Suprapubic skin (tissue), 4 donors: ENCODE measurements at regions not wholly inside any gene's neighbourhood (a gene's known extent, or its start where the extent isn't known, plus 50 kb on each side); places are given as distances from the start of the nearest gene placed in this dataset.

Experiments
- DNase-seq, 2 donors: peaks; one replicate each; pipeline ENCODE4 v3.0.0-alpha.2; 2019; ENCODE audit warnings: low spot score in 2 of 2
- H3K27ac ChIP-seq: fragments of 200-600 bp; sonication (generic); one replicate; pipeline ENCODE4 v1.5.1; 2019
- H3K27me3 ChIP-seq: fragments of 200-600 bp; sonication (generic); one replicate; pipeline ENCODE4 v1.5.1; 2019
- H3K36me3 ChIP-seq: fragments of 200-600 bp; sonication (generic); one replicate; pipeline ENCODE4 v1.5.1; 2019
- H3K4me1 ChIP-seq: fragments of 200-600 bp; sonication (generic); one replicate; pipeline ENCODE4 v1.5.1; 2019
- H3K4me3 ChIP-seq: fragments of 200-600 bp; sonication (generic); one replicate; pipeline ENCODE4 v1.5.1; 2019; ENCODE audit warnings: mild to moderate bottlenecking
- H3K9me3 ChIP-seq: fragments of 200-600 bp; sonication (generic); one replicate; pipeline ENCODE4 v1.5.1; 2019
- EP300 ChIP-seq: sonication (generic); formaldehyde crosslinking; IDR thresholded peaks from one replicate; pipeline ENCODE4 v1.6.1; 2017; ENCODE audit warnings: antibody characterized with exemption
- POLR2A ChIP-seq, 2 donors: fragments of 450-650 bp; IDR thresholded peaks; one replicate each; pipeline ENCODE4 v1.6.1; 2017; ENCODE audit warnings: antibody characterized with exemption in 2 of 2, mild to moderate bottlenecking in 2 of 2, moderate library complexity in 2 of 2
- POLR2AphosphoS5 ChIP-seq, 3 donors: sonication (generic); formaldehyde crosslinking; IDR thresholded peaks; one replicate each; pipeline ENCODE4 v1.6.1; 2017; ENCODE audit warnings: antibody characterized with exemption in 3 of 3
- WGBS: methylation state at CpG from one replicate; pipeline ENCODE4 v1.1.5; 2018; 5-methylcytosine and 5-hydroxymethylcytosine counted together
- TF ChIP-seq, protein P1 (sequence below), 2 donors: fragments of 200-600 bp in 1 of 2; fragments of 450-650 bp in 1 of 2; sonication (generic) in 1 of 2; IDR thresholded peaks; one replicate each; pipeline ENCODE4 v1.5.1; 2016 to 2019; ENCODE audit warnings: antibody characterized with exemption in 2 of 2, mild to moderate bottlenecking in 1 of 2, moderate library complexity in 1 of 2

DNA sequence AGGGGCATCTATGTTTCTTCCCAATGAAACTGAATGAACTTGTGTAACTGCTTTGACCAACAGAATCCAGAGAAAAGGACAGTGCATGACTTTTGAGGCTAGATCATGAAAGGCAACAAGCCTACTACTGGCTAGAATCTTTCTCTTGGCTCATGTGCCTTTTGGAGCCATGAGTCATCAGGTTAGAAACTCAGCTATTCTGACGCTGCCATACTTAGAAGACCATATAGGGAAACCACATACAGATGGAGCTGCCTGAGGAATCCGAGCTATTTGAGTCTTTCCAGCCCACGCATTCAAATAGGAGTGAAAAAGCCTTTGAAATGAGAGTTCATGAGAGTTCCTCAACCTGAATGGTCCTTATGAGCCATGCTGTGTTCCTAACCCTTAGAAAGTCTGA is 738.5 kb upstream of the CHRM3 start:
- TF ChIP-seq, protein P1, sequence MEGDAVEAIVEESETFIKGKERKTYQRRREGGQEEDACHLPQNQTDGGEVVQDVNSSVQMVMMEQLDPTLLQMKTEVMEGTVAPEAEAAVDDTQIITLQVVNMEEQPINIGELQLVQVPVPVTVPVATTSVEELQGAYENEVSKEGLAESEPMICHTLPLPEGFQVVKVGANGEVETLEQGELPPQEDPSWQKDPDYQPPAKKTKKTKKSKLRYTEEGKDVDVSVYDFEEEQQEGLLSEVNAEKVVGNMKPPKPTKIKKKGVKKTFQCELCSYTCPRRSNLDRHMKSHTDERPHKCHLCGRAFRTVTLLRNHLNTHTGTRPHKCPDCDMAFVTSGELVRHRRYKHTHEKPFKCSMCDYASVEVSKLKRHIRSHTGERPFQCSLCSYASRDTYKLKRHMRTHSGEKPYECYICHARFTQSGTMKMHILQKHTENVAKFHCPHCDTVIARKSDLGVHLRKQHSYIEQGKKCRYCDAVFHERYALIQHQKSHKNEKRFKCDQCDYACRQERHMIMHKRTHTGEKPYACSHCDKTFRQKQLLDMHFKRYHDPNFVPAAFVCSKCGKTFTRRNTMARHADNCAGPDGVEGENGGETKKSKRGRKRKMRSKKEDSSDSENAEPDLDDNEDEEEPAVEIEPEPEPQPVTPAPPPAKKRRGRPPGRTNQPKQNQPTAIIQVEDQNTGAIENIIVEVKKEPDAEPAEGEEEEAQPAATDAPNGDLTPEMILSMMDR (IDR thresholded peaks at IDR 0.05): no peak
- TF ChIP-seq POLR2A (IDR thresholded peaks at IDR 0.05) (no peak), EP300 (no peak), POLR2AphosphoS5 (IDR thresholded peaks at IDR 0.05) (no peak)
- WGBS: 36% methylated on average over 3 of the region's 3 CpGs
- H3K36me3 ChIP-seq: no peaks in the 10 kb centered on the region
- no peaks in the 10 kb centered on the region for H3K27me3 ChIP-seq
- H3K4me1 ChIP-seq: no peaks in the 10 kb centered on the region
- DNase-seq: no peak
- no peaks in the 10 kb centered on the region for H3K9me3 ChIP-seq
- no peak overlapping the region for H3K4me3 ChIP-seq
- H3K27ac ChIP-seq: no peak overlapping the region

DNA sequence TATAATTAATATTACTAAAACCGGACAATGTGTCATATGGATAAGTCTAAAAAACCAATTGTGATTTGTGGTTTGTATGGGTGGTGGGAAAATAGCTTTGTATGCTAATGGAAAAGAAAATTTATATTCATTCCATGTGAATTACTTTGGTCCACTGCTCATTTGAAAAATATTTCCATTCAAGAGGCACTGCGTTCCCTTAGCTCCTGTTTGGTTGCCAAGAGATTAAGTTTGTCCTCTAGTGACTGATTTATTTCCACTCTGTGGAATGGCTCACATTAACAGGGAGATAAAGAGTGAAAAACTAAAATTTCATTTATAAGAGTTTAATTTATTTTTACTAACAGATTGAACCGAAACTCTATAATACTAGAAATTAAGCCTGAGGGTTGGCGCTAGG is 744.1 kb upstream of the CHRM3 start:
- TF ChIP-seq POLR2AphosphoS5 (IDR thresholded peaks at IDR 0.05) (no peak), EP300 (no peak), POLR2A (IDR thresholded peaks at IDR 0.05) (no peak)
- TF ChIP-seq, protein P1 (IDR thresholded peaks at IDR 0.05): no peak
- H3K27me3 ChIP-seq: no peaks in the 10 kb centered on the region
- no peak overlapping the region for H3K4me3 ChIP-seq
- H3K27ac ChIP-seq: no peak overlapping the region
- no peaks in the 10 kb centered on the region for H3K36me3 ChIP-seq
- H3K9me3 ChIP-seq: no peaks in the 10 kb centered on the region
- H3K4me1 ChIP-seq: no peaks in the 10 kb centered on the region
- no peak for DNase-seq
- 74% methylated on average over 4 of the region's 4 CpGs for WGBS

DNA sequence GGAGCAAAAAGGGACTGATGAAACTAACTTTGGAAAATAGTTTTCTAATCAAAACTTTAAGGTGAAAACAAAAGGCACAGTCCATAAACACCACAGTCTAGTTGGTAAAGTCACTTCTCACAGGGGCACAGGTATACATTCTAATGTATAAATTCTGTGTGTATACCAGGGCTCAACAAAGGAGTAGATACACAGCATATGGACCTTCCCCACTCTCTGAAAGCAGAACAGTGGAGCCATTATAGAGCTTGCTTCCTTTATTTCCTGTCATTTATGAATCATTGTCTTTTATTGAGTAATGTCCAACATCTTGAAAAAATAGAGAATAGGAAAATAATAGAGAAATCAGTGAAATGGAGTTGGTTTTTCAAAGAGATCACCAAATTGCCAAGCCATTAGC is 746.5 kb upstream of the CHRM3 start:
- H3K9me3 ChIP-seq: no peaks in the 10 kb centered on the region
- TF ChIP-seq POLR2A (IDR thresholded peaks at IDR 0.05) (no peak), POLR2AphosphoS5 (IDR thresholded peaks at IDR 0.05) (no peak), EP300 (no peak)
- TF ChIP-seq, protein P1 (IDR thresholded peaks at IDR 0.05): no peak
- H3K27ac ChIP-seq: no peak overlapping the region
- H3K4me3 ChIP-seq: no peak overlapping the region
- no peaks in the 10 kb centered on the region for H3K4me1 ChIP-seq
- H3K27me3 ChIP-seq: no peaks in the 10 kb centered on the region
- DNase-seq: no peak
- H3K36me3 ChIP-seq: no peaks in the 10 kb centered on the region

DNA sequence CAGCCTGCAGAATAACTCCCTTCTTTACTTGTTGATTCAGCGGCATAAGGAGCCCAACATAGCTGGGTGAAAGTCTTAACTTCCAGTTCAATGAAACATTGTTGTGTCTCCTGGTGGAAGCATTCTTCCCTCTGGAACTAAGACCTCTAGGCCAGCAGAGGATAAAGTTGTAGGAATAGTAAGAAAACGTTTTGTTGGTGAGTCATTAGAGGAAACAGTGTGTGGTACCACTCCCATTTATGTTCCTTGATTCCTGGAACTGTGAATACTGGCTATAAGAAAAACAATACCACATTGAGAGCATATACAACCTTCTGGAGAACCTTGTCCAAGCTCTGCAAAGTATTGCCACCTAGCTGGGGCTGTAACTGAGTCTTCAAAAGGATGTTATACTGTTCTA is 737.4 kb upstream of the ZP4 start:
- Histone ChIP-seq H3K27ac (no peak overlapping the region), H3K27me3 (no peaks in the 10 kb centered on the region), H3K36me3 (no peaks in the 10 kb centered on the region), H3K4me3 (no peak overlapping the region), H3K9me3 (peaks cover 4% of the 10 kb centered on the region), H3K4me1 (no peaks in the 10 kb centered on the region)
- 45% methylated on average over 2 of the region's 2 CpGs for WGBS
- TF ChIP-seq EP300 (no peak), POLR2A (IDR thresholded peaks at IDR 0.05) (no peak), POLR2AphosphoS5 (IDR thresholded peaks at IDR 0.05) (no peak)
- TF ChIP-seq, protein P1 (IDR thresholded peaks at IDR 0.05): no peak
- no peak for DNase-seq

DNA sequence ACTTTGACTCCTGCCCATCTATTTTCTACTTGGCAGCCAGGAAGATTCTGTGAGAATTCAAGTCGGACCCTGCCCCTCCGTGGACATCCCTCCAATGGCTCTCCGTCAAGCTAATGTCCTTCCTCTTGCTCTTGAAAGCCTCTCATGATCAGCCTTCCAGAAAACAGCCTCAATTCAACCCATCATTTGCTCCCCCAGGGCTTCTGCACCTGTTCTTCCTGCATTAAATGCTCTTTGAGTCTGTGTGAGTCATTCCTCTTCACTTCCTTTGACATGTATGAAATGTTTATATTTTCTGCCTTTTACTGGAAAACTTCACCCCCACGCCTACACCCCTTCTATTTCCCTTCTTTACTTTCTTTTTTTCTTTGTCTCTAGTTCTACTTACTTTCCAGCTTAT is 734.1 kb upstream of the ZP4 start:
- H3K36me3 ChIP-seq: no peaks in the 10 kb centered on the region
- H3K27ac ChIP-seq: no peak overlapping the region
- DNase-seq: no peak
- H3K4me3 ChIP-seq: no peak overlapping the region
- no peaks in the 10 kb centered on the region for H3K27me3 ChIP-seq
- no peak for TF ChIP-seq EP300
- no peak for TF ChIP-seq POLR2AphosphoS5 (IDR thresholded peaks at IDR 0.05)
- TF ChIP-seq, protein P1 (IDR thresholded peaks at IDR 0.05): no peak
- no peak for TF ChIP-seq POLR2A (IDR thresholded peaks at IDR 0.05)
- H3K9me3 ChIP-seq: no peaks in the 10 kb centered on the region
- 43% methylated on average over 4 of the region's 4 CpGs for WGBS
- H3K4me1 ChIP-seq: no peaks in the 10 kb centered on the region
